GM10266 (cell line): ENCODE measurements at regions not wholly inside any gene's neighbourhood (a gene's known extent, or its start where the extent isn't known, plus 50 kb on each side); places are given as distances from the start of the nearest gene placed in this dataset.

Source experiments
- DNase-seq: peaks from one replicate; pipeline ENCODE4 v3.0.0; 2012; ENCODE audit errors: extremely low spot score
- TF ChIP-seq, protein P1 (sequence below): IDR thresholded peaks from 2 replicates; pipeline ENCODE4 v1.5.1; 2012; ENCODE audit warnings: mild to moderate bottlenecking, low read depth; ENCODE audit not compliant: control insufficient read depth, insufficient read depth; ENCODE audit errors: missing control alignments

GRCh38 chr13:105991131-105991530, 544.3 kb downstream of the EFNB2 start:
- no peak for DNase-seq
- TF ChIP-seq, protein P1, sequence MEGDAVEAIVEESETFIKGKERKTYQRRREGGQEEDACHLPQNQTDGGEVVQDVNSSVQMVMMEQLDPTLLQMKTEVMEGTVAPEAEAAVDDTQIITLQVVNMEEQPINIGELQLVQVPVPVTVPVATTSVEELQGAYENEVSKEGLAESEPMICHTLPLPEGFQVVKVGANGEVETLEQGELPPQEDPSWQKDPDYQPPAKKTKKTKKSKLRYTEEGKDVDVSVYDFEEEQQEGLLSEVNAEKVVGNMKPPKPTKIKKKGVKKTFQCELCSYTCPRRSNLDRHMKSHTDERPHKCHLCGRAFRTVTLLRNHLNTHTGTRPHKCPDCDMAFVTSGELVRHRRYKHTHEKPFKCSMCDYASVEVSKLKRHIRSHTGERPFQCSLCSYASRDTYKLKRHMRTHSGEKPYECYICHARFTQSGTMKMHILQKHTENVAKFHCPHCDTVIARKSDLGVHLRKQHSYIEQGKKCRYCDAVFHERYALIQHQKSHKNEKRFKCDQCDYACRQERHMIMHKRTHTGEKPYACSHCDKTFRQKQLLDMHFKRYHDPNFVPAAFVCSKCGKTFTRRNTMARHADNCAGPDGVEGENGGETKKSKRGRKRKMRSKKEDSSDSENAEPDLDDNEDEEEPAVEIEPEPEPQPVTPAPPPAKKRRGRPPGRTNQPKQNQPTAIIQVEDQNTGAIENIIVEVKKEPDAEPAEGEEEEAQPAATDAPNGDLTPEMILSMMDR: no peak

GRCh38 chr13:105990256-105990958, 545.1 kb downstream of the EFNB2 start:
- DNase-seq: no peak
- TF ChIP-seq, protein P1: no peak

DNA sequence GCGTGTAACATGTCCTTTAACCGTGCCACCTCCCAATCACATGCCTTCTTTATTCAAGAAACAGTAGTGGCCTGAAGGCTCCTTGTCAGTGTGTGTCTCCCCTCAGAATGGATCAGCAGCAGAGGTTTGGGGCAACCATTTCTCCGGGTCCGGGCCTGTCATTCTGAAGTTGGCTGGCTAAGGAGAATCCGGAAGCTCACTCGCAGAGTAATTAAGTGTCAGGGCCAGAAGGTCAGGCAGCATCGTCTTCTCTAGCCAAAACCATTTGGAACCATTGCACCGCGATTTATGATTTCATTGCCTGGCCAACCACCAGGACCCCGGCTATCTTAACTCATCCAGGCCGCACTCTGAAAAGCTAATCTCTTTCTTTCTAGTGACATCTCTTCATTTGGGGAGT, 550.8 kb downstream of the EFNB2 start:
- DNase-seq: no peak
- TF ChIP-seq, protein P1: no peak

DNA sequence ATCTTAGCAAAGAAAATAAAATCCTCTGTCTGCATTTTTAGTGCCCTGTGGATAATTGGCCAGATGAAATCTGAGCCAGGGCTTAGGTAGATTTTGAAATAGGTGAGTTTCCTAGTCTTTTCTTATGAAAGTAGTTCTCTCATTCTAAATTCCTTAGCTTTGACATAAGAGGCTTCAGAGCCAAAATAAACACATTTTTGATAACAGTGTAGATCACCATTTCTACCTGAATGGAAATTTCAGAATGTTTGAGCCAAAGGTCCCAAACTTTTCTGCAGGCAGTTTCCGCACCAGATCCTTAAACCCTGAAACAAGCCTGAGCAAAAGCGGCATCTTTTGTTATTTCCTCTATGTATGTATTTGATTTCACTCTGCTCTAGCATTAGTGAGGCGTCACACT, 551.2 kb downstream of the EFNB2 start:
- TF ChIP-seq, protein P1: no peak
- no peak for DNase-seq

- TF ChIP-seq, protein P1: no peak
Measured at GRCh38 chr13:105982219-105982930, 553.1 kb downstream of the EFNB2 start.

DNA sequence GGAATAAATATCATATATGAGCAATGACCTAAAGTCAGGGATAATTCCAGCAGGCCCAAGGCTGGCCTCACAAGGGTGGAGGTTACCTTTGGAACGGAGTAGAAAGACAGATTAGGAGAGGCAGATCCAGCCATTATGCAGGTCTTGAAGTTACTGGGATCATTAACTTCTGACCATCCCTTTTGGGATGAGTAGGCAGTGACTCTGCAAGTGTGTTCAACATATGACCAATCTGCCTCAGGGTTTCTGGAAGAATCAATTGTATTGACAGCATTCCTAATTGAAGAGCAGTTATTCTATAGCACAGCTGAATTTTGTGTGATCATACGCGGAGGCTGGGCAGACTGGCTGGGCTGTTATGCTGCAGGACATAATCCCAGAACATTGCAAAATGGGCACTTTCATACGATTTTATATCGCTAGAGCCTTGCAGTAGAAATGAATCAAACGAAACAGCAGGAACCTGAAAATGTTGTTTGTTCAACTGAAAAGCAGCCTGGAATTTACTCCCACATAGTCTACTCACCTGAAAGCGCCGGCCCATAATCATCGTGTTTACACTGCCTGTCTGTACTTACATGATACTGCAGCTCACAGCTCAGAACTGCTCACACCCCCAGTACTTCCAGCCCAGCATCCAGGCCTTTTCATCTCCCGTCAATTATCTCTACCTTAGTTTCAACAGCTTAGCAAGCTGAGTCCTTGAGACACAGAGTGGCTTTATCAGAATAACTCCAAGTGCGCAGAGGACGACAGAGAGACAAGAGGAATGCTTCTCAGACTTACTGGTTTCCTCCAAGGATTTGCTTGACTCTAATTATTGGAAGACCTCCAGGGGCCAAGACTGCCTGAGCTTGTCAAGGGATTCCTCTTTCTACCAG, 556.1 kb downstream of the EFNB2 start:
- no peak for DNase-seq
- TF ChIP-seq, protein P1: no peak

More at GRCh38 chr13:105982219-105982930, 553.1 kb downstream of the EFNB2 start:
- no peak for DNase-seq
